ENCODE measurements at regions not wholly inside any gene's neighbourhood (a gene's known extent, or its start where the extent isn't known, plus 50 kb on each side); places are given as distances from the start of the nearest gene placed in this dataset.
A peak's percentile ranks its signal among the peaks of the same experiment; 100 is the strongest.

- Histone ChIP-seq H3K27ac (no peak overlapping the region), H3K4me1 (no peaks in the 10 kb centered on the region), H3K27me3 (no peaks in the 10 kb centered on the region), H3K36me3 (no peaks in the 10 kb centered on the region), H3K9me3 (no peaks in the 10 kb centered on the region), H3K4me3 (no peak overlapping the region)
- TF ChIP-seq CTCF (IDR thresholded peaks at IDR 0.05): no peak
- TF ChIP-seq POLR2A (IDR thresholded peaks at IDR 0.05): no peak
- DNase-seq (no peak), ATAC-seq (no peak)
- WGBS (ENCODE audit: insufficient coverage, low coverage, low lambda C conversion rate, missing lambda C conversion rate): 51% methylated on average over 4 of the region's 4 CpGs
- intact Hi-C loops (cut with DNase I): no loop called here
Observed at GRCh38 chrX:42050345-42050744, 127.0 kb upstream of the CASK start.

- Histone ChIP-seq H3K9me3 (no peaks in the 10 kb centered on the region), H3K36me3 (no peaks in the 10 kb centered on the region), H3K27ac (no peak overlapping the region), H3K4me3 (no peak overlapping the region), H3K27me3 (no peaks in the 10 kb centered on the region), H3K4me1 (no peaks in the 10 kb centered on the region)
- 70% methylated on average over 5 of the region's 5 CpGs for WGBS (ENCODE audit: insufficient coverage, low coverage, low lambda C conversion rate, missing lambda C conversion rate)
- TF ChIP-seq POLR2A (IDR thresholded peaks at IDR 0.05): no peak
- no peak for TF ChIP-seq CTCF (IDR thresholded peaks at IDR 0.05)
- ATAC-seq (no peak), DNase-seq (no peak)
- intact Hi-C loops (cut with DNase I): no loop called here
Observed at GRCh38 chrX:42047886-42048285, 124.5 kb upstream of the CASK start.

- DNase-seq (no peak), ATAC-seq (peak in 1 of 4 donors; percentile 33)
- Histone ChIP-seq H3K27ac (no peak overlapping the region), H3K9me3 (no peaks in the 10 kb centered on the region), H3K4me1 (peaks cover 0 to 3% (median 0%) of the 10 kb centered on the region in 4 donors), H3K4me3 (no peak overlapping the region), H3K36me3 (no peaks in the 10 kb centered on the region), H3K27me3 (no peaks in the 10 kb centered on the region)
- 36% methylated on average over 2 of the region's 2 CpGs for whole genome bisulfite sequencing (ENCODE audit: insufficient coverage, low coverage, low lambda C conversion rate, missing lambda C conversion rate)
- intact Hi-C loops (cut with DNase I): no loop called here
- TF ChIP-seq POLR2A (IDR thresholded peaks at IDR 0.05): no peak
- TF ChIP-seq CTCF (IDR thresholded peaks at IDR 0.05): no peak
Observed at GRCh38 chrX:42028109-42028508, 104.8 kb upstream of the CASK start.

- 46% methylated on average over 3 of the region's 3 CpGs for WGBS (ENCODE audit: insufficient coverage, low coverage, low lambda C conversion rate, missing lambda C conversion rate)
- DNase-seq (no peak), ATAC-seq (peak in 3 of 4 donors; percentile 34 to 53 (median 37))
- H3K4me3 ChIP-seq: no peak overlapping the region
- TF ChIP-seq CTCF (IDR thresholded peaks at IDR 0.05) (no peak), POLR2A (IDR thresholded peaks at IDR 0.05) (no peak)
- H3K27me3 ChIP-seq: no peaks in the 10 kb centered on the region
- intact Hi-C loops (cut with DNase I): no loop called here
- H3K9me3 ChIP-seq: no peaks in the 10 kb centered on the region
- H3K36me3 ChIP-seq: no peaks in the 10 kb centered on the region
- peaks cover 0 to 3% (median 0%) of the 10 kb centered on the region in 4 donors for H3K4me1 ChIP-seq
- no peak overlapping the region for H3K27ac ChIP-seq
Observed at GRCh38 chrX:42027367-42028000, 104.1 kb upstream of the CASK start.
